ENCODE measurements at regions not wholly inside any gene's neighbourhood (a gene's known extent, or its start where the extent isn't known, plus 50 kb on each side); places are given as distances from the start of the nearest gene placed in this dataset.
"Not testable (repeated sequence)": the region's sequence is repeated elsewhere in the genome, so short reads cannot be mapped to it uniquely, and the experiment has no call there.

- Histone ChIP-seq H3K9ac (ENCODE audit: insufficient read depth, low read length) (no peak overlapping the region), H2AFZ (ENCODE audit: low read length) (no peak overlapping the region), H3K4me1 (ENCODE audit: control insufficient read depth, extremely low read depth, insufficient read depth, low read length) (no peaks in the 10 kb centered on the region), H4K20me1 (ENCODE audit: control insufficient read depth, extremely low read depth, insufficient read depth, low read length) (no peaks in the 10 kb centered on the region), H3K79me2 (ENCODE audit: control insufficient read depth, insufficient read depth, low read length) (no peaks in the 10 kb centered on the region), H3K9me3 (ENCODE audit: control insufficient read depth, insufficient read depth, low read depth, low read length) (no peaks in the 10 kb centered on the region), H3K27ac (ENCODE audit: insufficient read depth, low read length) (no peak overlapping the region), H3K4me2 (ENCODE audit: extremely low read depth, insufficient read depth, low read length) (no peak overlapping the region), H3K27me3 (ENCODE audit: control insufficient read depth, insufficient read depth, low read length) (peaks cover 6% of the 10 kb centered on the region), H3K4me3 (replicated peaks in 1 of 4; ENCODE audit: control extremely low read depth in 1 of 4, insufficient read depth in 1 of 4, low read depth in 3 of 4, low read length in 4 of 4) (no peak overlapping the region), H3K36me3 (ENCODE audit: control insufficient read depth, insufficient read depth, low read length) (no peaks in the 10 kb centered on the region)
- TF ChIP-seq EZH2 (IDR thresholded peaks at IDR 0.05; ENCODE audit: low read length, missing control alignments), result no peak
- TF ChIP-seq CTCF (conservative IDR thresholded peaks at IDR 0.05 in 1 of 2, IDR thresholded peaks at IDR 0.05 in 1 of 2; ENCODE audit: low read depth in 1 of 2, low read length in 2 of 2), result no peak
- DNase-seq (ENCODE audit: low read depth in 2 of 2), result no peak
These were observed 152.2 kb downstream of the CYP26A1 start for GRCh38 chr10:93225938-93226337.

- no peak for DNase-seq (ENCODE audit: low read depth in 2 of 2)
- H3K4me1 ChIP-seq (ENCODE audit: control insufficient read depth, extremely low read depth, insufficient read depth, low read length), result no peaks in the 10 kb centered on the region
- TF ChIP-seq EZH2 (IDR thresholded peaks at IDR 0.05; ENCODE audit: low read length, missing control alignments), result no peak
- no peak for TF ChIP-seq CTCF (conservative IDR thresholded peaks at IDR 0.05 in 1 of 2, IDR thresholded peaks at IDR 0.05 in 1 of 2; ENCODE audit: low read depth in 1 of 2, low read length in 2 of 2)
- no peak overlapping the region for H3K9ac ChIP-seq (ENCODE audit: insufficient read depth, low read length)
- peaks cover 6% of the 10 kb centered on the region for H3K27me3 ChIP-seq (ENCODE audit: control insufficient read depth, insufficient read depth, low read length)
- no peaks in the 10 kb centered on the region for H3K36me3 ChIP-seq (ENCODE audit: control insufficient read depth, insufficient read depth, low read length)
- no peak overlapping the region for H3K27ac ChIP-seq (ENCODE audit: insufficient read depth, low read length)
- no peaks in the 10 kb centered on the region for H3K79me2 ChIP-seq (ENCODE audit: control insufficient read depth, insufficient read depth, low read length)
- no peak overlapping the region for H3K4me2 ChIP-seq (ENCODE audit: extremely low read depth, insufficient read depth, low read length)
- H2AFZ ChIP-seq (ENCODE audit: low read length), result no peak overlapping the region
- H4K20me1 ChIP-seq (ENCODE audit: control insufficient read depth, extremely low read depth, insufficient read depth, low read length), result no peaks in the 10 kb centered on the region
- no peak overlapping the region for H3K4me3 ChIP-seq (replicated peaks in 1 of 4; ENCODE audit: control extremely low read depth in 1 of 4, insufficient read depth in 1 of 4, low read depth in 3 of 4, low read length in 4 of 4)
- no peaks in the 10 kb centered on the region for H3K9me3 ChIP-seq (ENCODE audit: control insufficient read depth, insufficient read depth, low read depth, low read length)
These were observed 152.9 kb downstream of the CYP26A1 start for GRCh38 chr10:93226619-93227018.

GRCh38 chr10:93230596-93230995 lies 156.9 kb downstream of the CYP26A1 start:
- DNase-seq (ENCODE audit: low read depth in 2 of 2); H3K9me3 ChIP-seq (ENCODE audit: control insufficient read depth, insufficient read depth, low read depth, low read length); H4K20me1 ChIP-seq (ENCODE audit: control insufficient read depth, extremely low read depth, insufficient read depth, low read length); H2AFZ ChIP-seq (ENCODE audit: low read length); H3K4me2 ChIP-seq (ENCODE audit: extremely low read depth, insufficient read depth, low read length); H3K4me3 ChIP-seq (replicated peaks in 1 of 4; ENCODE audit: control extremely low read depth in 1 of 4, insufficient read depth in 1 of 4, low read depth in 3 of 4, low read length in 4 of 4); H3K79me2 ChIP-seq (ENCODE audit: control insufficient read depth, insufficient read depth, low read length); H3K4me1 ChIP-seq (ENCODE audit: control insufficient read depth, extremely low read depth, insufficient read depth, low read length); H3K27ac ChIP-seq (ENCODE audit: insufficient read depth, low read length); H3K9ac ChIP-seq (ENCODE audit: insufficient read depth, low read length); H3K36me3 ChIP-seq (ENCODE audit: control insufficient read depth, insufficient read depth, low read length); H3K27me3 ChIP-seq (ENCODE audit: control insufficient read depth, insufficient read depth, low read length): not testable (repeated sequence)

- not testable (repeated sequence) for H3K4me3 ChIP-seq (replicated peaks in 1 of 4; ENCODE audit: control extremely low read depth in 1 of 4, insufficient read depth in 1 of 4, low read depth in 3 of 4, low read length in 4 of 4); H3K79me2 ChIP-seq (ENCODE audit: control insufficient read depth, insufficient read depth, low read length); H3K4me2 ChIP-seq (ENCODE audit: extremely low read depth, insufficient read depth, low read length); H3K27me3 ChIP-seq (ENCODE audit: control insufficient read depth, insufficient read depth, low read length); H3K36me3 ChIP-seq (ENCODE audit: control insufficient read depth, insufficient read depth, low read length); H3K9ac ChIP-seq (ENCODE audit: insufficient read depth, low read length); H4K20me1 ChIP-seq (ENCODE audit: control insufficient read depth, extremely low read depth, insufficient read depth, low read length); H2AFZ ChIP-seq (ENCODE audit: low read length); H3K27ac ChIP-seq (ENCODE audit: insufficient read depth, low read length); H3K4me1 ChIP-seq (ENCODE audit: control insufficient read depth, extremely low read depth, insufficient read depth, low read length); H3K9me3 ChIP-seq (ENCODE audit: control insufficient read depth, insufficient read depth, low read depth, low read length); DNase-seq (ENCODE audit: low read depth in 2 of 2)
These were observed 158.5 kb downstream of the CYP26A1 start for GRCh38 chr10:93232159-93232558.

- H3K27me3 ChIP-seq (ENCODE audit: control insufficient read depth, insufficient read depth, low read length); H3K4me2 ChIP-seq (ENCODE audit: extremely low read depth, insufficient read depth, low read length); H3K36me3 ChIP-seq (ENCODE audit: control insufficient read depth, insufficient read depth, low read length); H3K4me1 ChIP-seq (ENCODE audit: control insufficient read depth, extremely low read depth, insufficient read depth, low read length); H3K9ac ChIP-seq (ENCODE audit: insufficient read depth, low read length); H2AFZ ChIP-seq (ENCODE audit: low read length); H3K27ac ChIP-seq (ENCODE audit: insufficient read depth, low read length); H3K79me2 ChIP-seq (ENCODE audit: control insufficient read depth, insufficient read depth, low read length); H3K4me3 ChIP-seq (replicated peaks in 1 of 4; ENCODE audit: control extremely low read depth in 1 of 4, insufficient read depth in 1 of 4, low read depth in 3 of 4, low read length in 4 of 4); H4K20me1 ChIP-seq (ENCODE audit: control insufficient read depth, extremely low read depth, insufficient read depth, low read length); H3K9me3 ChIP-seq (ENCODE audit: control insufficient read depth, insufficient read depth, low read depth, low read length); DNase-seq (ENCODE audit: low read depth in 2 of 2): not testable (repeated sequence)
These were observed 161.2 kb downstream of the CYP26A1 start for GRCh38 chr10:93234940-93235339.
